ENCODE measurements at regions not wholly inside any gene's neighbourhood (a gene's known extent, or its start where the extent isn't known, plus 50 kb on each side); places are given as distances from the start of the nearest gene placed in this dataset.
A peak's percentile ranks its signal among the peaks of the same experiment; 100 is the strongest.

DNA sequence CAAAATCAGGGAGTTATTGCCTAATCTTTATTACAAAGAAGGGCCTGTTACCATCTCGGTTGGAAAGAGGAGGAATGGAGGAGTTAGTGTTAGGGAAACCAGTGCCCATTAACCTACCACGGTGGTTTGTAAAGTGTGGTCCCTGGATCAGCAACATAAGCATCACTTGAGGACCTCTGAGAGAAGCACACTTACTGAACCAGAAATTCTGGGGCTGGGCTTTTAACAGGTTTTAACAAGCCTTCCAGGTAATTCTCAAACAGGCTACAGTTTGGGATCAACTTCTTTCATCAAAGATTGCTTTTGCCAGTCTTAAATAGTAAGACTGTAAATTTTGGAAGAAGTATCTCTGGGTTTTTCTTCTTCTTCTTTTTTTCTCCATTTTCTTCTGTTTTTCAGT lies 329.5 kb upstream of the JAG1 start:
- Histone ChIP-seq H3K27me3 (no peaks in the 10 kb centered on the region), H3K36me3 (no peaks in the 10 kb centered on the region), H3K9me3 (no peaks in the 10 kb centered on the region), H3K27ac (no peak overlapping the region), H3K4me1 (no peaks in the 10 kb centered on the region), H3K4me3 (no peak overlapping the region)
- no peak for DNase-seq
- TF ChIP-seq POLR2A (IDR thresholded peaks at IDR 0.05): no peak
- TF ChIP-seq, protein P1, sequence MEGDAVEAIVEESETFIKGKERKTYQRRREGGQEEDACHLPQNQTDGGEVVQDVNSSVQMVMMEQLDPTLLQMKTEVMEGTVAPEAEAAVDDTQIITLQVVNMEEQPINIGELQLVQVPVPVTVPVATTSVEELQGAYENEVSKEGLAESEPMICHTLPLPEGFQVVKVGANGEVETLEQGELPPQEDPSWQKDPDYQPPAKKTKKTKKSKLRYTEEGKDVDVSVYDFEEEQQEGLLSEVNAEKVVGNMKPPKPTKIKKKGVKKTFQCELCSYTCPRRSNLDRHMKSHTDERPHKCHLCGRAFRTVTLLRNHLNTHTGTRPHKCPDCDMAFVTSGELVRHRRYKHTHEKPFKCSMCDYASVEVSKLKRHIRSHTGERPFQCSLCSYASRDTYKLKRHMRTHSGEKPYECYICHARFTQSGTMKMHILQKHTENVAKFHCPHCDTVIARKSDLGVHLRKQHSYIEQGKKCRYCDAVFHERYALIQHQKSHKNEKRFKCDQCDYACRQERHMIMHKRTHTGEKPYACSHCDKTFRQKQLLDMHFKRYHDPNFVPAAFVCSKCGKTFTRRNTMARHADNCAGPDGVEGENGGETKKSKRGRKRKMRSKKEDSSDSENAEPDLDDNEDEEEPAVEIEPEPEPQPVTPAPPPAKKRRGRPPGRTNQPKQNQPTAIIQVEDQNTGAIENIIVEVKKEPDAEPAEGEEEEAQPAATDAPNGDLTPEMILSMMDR (IDR thresholded peaks at IDR 0.05): no peak

DNA sequence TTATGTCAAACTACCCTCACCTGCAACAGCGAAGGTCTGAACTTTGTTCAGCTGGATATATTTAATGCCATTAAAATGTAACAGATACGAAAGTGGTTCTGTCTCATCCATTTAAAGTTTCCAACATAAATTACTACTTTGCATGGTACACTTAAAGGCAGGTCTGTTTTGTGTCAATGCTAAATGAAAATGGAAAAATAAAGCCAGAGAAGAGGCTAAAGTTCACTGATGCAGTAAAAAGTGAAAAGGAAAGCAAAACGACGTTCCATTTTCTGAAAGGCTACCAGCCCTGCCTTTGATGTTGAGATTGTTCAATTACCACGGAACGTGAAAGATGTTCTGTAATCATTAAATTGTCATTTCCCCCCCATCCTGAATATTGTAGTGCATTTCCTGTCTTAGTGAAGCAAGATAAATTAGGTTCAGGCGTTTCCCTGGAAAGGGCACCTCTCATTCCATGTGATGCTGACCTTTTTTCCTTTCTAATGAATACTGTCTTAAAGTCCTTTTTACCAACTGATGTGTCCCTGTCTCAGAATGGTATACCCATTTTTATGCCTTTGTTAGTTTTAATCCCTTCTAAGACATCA lies 334.7 kb upstream of the JAG1 start:
- no peak for TF ChIP-seq POLR2A (IDR thresholded peaks at IDR 0.05)
- TF ChIP-seq, protein P1 (IDR thresholded peaks at IDR 0.05): no peak
- DNase-seq: no peak
- Histone ChIP-seq H3K4me3 (no peak overlapping the region), H3K4me1 (no peaks in the 10 kb centered on the region), H3K36me3 (no peaks in the 10 kb centered on the region), H3K9me3 (no peaks in the 10 kb centered on the region), H3K27me3 (no peaks in the 10 kb centered on the region), H3K27ac (no peak overlapping the region)

DNA sequence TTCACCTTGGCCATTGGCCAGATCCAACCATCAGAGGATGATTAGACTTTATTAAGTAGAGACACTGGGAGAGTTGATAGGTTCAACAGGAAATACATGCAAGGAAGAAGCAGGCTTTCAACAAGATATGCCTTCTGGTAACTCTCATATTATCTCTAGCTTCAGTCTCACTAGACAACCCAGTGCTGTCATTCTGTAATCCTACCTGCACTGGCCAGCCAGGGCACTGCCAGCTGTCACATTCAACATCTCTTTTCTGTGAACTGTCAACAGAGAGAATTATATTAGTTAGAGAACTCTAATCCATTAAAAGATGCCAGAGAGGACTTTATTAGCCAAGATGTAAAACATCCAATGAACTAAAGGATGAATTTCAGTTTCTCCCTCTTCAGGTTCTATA lies 337.9 kb upstream of the JAG1 start:
- Histone ChIP-seq H3K9me3 (no peaks in the 10 kb centered on the region), H3K4me1 (no peaks in the 10 kb centered on the region), H3K27me3 (no peaks in the 10 kb centered on the region), H3K4me3 (no peak overlapping the region), H3K36me3 (no peaks in the 10 kb centered on the region), H3K27ac (no peak overlapping the region)
- DNase-seq: no peak
- TF ChIP-seq, protein P1 (IDR thresholded peaks at IDR 0.05): no peak
- no peak for TF ChIP-seq POLR2A (IDR thresholded peaks at IDR 0.05)

DNA sequence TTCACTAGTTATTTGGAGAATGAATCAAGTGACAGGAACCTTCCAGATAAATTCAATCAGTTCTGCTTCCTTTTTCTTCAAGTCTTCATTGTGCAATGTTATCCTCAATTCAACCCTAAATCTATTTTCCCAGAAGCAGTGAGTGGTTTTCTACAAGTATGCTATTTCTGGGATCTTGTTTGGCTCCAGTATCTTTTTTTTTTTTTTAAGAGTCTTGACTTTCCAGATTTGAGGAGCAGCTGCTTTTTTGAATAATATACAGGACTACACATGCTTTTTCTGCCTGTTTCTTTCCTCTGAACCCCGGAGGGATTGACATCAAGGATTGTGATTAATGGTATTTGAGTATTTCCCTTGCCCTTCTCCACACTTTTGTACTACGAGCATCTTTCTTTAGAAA lies 339.2 kb upstream of the JAG1 start:
- TF ChIP-seq, protein P1 (IDR thresholded peaks at IDR 0.05): no peak
- no peak for TF ChIP-seq POLR2A (IDR thresholded peaks at IDR 0.05)
- H3K27me3 ChIP-seq: no peaks in the 10 kb centered on the region
- H3K4me1 ChIP-seq: no peaks in the 10 kb centered on the region
- H3K9me3 ChIP-seq: no peaks in the 10 kb centered on the region
- H3K36me3 ChIP-seq: no peaks in the 10 kb centered on the region
- no peak for DNase-seq
- no peak overlapping the region for H3K4me3 ChIP-seq
- H3K27ac ChIP-seq: peak overlapping the region in 1 of 4 donors; percentile 17

DNA sequence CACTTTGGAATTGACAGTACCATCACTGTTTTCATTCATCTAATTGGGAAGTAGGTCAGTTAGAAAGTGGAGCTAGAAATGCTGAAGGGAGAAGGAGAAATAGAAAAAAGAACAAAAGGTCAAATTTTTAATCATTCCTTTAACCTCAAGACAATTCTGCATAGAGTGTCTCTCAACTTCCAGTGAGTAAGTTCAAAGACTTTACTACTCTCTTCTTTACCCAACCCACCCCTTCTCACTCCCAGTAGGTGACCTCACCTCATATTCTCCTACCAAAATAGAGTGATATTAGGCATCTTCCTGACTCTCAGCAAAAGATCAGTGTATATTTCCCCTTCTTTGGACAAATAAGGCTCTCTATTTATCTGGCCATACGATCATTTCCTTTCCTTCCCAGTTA lies 340.0 kb upstream of the JAG1 start:
- no peaks in the 10 kb centered on the region for H3K4me1 ChIP-seq
- H3K36me3 ChIP-seq: no peaks in the 10 kb centered on the region
- TF ChIP-seq, protein P1 (IDR thresholded peaks at IDR 0.05): no peak
- no peak for TF ChIP-seq POLR2A (IDR thresholded peaks at IDR 0.05)
- H3K9me3 ChIP-seq: no peaks in the 10 kb centered on the region
- H3K27ac ChIP-seq: peak overlapping the region in 1 of 4 donors; percentile 17
- no peaks in the 10 kb centered on the region for H3K27me3 ChIP-seq
- no peak for DNase-seq
- H3K4me3 ChIP-seq: no peak overlapping the region

DNA sequence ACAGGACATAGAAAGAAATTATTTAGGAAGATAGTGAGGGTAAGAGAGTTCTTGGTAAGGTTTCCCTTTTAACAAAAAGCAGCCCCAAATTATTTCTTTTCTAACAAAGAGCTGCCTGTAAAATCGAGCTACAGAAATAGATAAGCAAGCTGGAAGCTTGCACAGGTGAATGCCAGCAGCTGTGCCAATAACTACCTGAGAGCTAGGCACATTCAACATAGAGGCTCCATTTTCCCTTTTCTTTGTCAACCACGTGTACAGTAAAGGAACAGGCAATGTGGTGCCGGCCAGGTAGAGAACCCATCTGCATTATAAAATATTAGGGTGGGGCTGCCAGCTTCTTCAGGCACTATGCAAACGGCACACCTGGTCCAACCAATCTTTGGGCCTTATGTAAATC lies 341.6 kb upstream of the JAG1 start:
- Histone ChIP-seq H3K4me1 (no peaks in the 10 kb centered on the region), H3K9me3 (no peaks in the 10 kb centered on the region), H3K27me3 (no peaks in the 10 kb centered on the region), H3K27ac (no peak overlapping the region), H3K4me3 (no peak overlapping the region), H3K36me3 (no peaks in the 10 kb centered on the region)
- no peak for DNase-seq
- TF ChIP-seq POLR2A (IDR thresholded peaks at IDR 0.05): no peak
- TF ChIP-seq, protein P1 (IDR thresholded peaks at IDR 0.05): no peak

Data from Peyer's patch (tissue), 4 donors.